ENCODE measurements at regions not wholly inside any gene's neighbourhood (a gene's known extent, or its start where the extent isn't known, plus 50 kb on each side); places are given as distances from the start of the nearest gene placed in this dataset.

DNA sequence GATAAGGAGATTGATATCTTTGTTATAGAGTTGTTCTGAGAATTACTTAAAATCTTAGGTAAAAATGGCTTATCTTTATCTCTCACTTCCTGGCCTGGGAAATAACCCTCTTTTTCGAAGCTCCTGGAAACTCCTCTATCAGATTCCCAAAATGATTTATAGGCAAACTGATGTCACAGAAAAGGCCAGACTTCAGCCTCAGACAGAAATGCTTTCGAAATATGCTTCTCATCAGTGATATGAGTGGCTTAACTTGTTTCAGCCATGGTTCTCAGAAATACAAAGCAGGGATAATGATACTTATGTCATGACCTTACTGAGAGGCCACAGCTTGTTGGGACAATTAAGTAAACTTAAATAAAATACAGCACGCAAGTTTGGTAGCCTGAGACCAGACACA, 85.3 kb upstream of the HS3ST1 start:
- ATAC-seq (no peak), DNase-seq (no peak)
- Mint-ChIP-seq H3K27ac (no peak overlapping the region), H3K4me1 (no peaks in the 10 kb centered on the region), H3K4me3 (no peak overlapping the region), H3K9me3 (no peaks in the 10 kb centered on the region), H3K27me3 (peaks cover 18% of the 10 kb centered on the region)

DNA sequence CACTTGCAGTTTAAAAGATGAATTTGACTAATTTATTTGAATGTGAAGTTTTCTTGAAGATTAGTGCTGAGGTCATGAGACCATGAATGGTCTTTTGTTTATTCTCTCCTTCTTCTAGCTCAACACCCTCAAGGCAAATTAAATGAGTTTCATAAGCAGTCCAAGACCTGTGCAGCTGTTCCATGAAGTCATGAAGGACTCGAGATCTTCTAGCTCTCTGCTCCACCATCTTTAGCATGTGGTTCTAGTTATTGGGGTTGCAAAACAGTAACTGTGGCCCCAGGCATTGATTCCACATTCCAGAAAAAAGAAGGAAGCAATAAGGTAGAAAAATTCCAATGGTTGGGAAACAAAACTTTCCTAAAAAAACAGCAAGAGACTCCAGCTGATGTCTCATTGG, 84.2 kb upstream of the HS3ST1 start:
- no peaks in the 10 kb centered on the region for H3K4me1 Mint-ChIP-seq
- no peaks in the 10 kb centered on the region for H3K9me3 Mint-ChIP-seq
- no peak overlapping the region for H3K27ac Mint-ChIP-seq
- ATAC-seq (no peak), DNase-seq (no peak)
- H3K27me3 Mint-ChIP-seq: peaks cover 18% of the 10 kb centered on the region
- no peak overlapping the region for H3K4me3 Mint-ChIP-seq

GRCh38 chr4:11511321-11511720, 82.6 kb upstream of the HS3ST1 start:
- Mint-ChIP-seq H3K9me3 (peaks cover 0 to 7% of the 10 kb centered on the region in 2 donors), H3K27ac (no peak overlapping the region), H3K4me3 (no peak overlapping the region), H3K4me1 (peaks cover 5% of the 10 kb centered on the region), H3K27me3 (peaks cover 18% of the 10 kb centered on the region)
- ATAC-seq (no peak), DNase-seq (no peak)

- H3K4me1 Mint-ChIP-seq: peaks cover 21% of the 10 kb centered on the region
- H3K27ac Mint-ChIP-seq: no peak overlapping the region
- DNase-seq: no peak
These were observed 79.2 kb upstream of the HS3ST1 start for GRCh38 chr4:11507920-11508319.

DNA sequence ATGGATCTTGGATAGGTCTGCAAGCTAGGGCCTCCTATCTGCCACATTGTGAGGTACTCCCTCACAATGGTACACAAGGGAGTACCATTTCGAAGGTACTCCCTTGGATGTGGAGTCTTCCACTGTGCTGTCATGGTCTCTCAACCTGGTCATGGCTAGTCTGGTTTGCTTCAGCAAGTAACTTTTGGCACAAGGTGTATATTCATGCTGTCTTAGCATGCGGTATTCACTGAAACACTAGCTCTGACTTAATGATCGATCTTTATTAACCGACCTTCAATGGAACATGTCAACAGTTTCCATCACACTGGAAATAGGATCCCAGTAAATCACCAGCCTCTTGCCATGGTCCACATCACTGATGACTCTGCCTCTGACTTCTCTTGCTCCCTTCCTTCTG, 77.5 kb upstream of the HS3ST1 start:
- H3K4me1 Mint-ChIP-seq: peaks cover 21% of the 10 kb centered on the region
- no peak overlapping the region for H3K27ac Mint-ChIP-seq
- DNase-seq (no peak), ATAC-seq (no peak)
- no peak overlapping the region for H3K4me3 Mint-ChIP-seq
- no peaks in the 10 kb centered on the region for H3K27me3 Mint-ChIP-seq
- peaks cover 5 to 8% of the 10 kb centered on the region in 2 donors for H3K9me3 Mint-ChIP-seq

More at GRCh38 chr4:11507920-11508319, 79.2 kb upstream of the HS3ST1 start:
- Mint-ChIP-seq H3K4me3 (no peak overlapping the region), H3K9me3 (peaks cover 0 to 8% of the 10 kb centered on the region in 2 donors), H3K27me3 (peaks cover 10% of the 10 kb centered on the region)
- no peak for ATAC-seq

- peak in 1 of 2 donors; percentile 19 for DNase-seq
- Mint-ChIP-seq H3K4me3 (peak overlapping the region in 1 of 2 donors; percentile 48), H3K27ac (no peak overlapping the region), H3K27me3 (no peaks in the 10 kb centered on the region), H3K9me3 (peaks cover 5 to 8% of the 10 kb centered on the region in 2 donors), H3K4me1 (peaks cover 21% of the 10 kb centered on the region)
- ATAC-seq: peak; percentile 93
These were observed 76.7 kb upstream of the HS3ST1 start for GRCh38 chr4:11505221-11505971.

DNA sequence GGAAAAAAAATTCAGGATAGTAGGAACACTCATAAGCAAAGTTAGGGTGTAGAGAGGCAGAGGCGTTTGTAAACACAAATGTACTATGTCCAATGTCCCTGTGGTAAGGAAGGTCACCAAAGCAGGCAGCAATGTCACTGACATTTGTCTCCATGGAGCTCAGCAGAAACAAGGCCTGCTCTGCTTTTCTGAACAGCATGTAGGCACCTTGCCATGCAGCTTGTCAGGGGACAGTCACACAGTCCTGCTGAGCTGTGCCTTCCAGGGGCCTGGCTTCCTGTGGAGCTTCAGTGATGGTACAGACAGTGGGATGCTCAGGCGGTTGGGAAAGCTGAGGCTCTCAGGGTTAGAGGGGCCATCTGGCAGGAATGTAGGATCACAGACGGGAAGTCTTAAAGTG, 74.5 kb upstream of the HS3ST1 start:
- Mint-ChIP-seq H3K27ac (peak overlapping the region in 1 of 2 donors; percentile 68), H3K4me3 (no peak overlapping the region), H3K9me3 (peaks cover 5 to 10% of the 10 kb centered on the region in 2 donors)

GRCh38 chr4:11497972-11498371, 69.3 kb upstream of the HS3ST1 start:
- no peak overlapping the region for H3K27ac Mint-ChIP-seq
- H3K4me3 Mint-ChIP-seq: no peak overlapping the region
- peaks cover 13% of the 10 kb centered on the region for H3K4me1 Mint-ChIP-seq
- peaks cover 7 to 8% of the 10 kb centered on the region in 2 donors for H3K9me3 Mint-ChIP-seq
- ATAC-seq (no peak), DNase-seq (no peak)
- H3K27me3 Mint-ChIP-seq: no peaks in the 10 kb centered on the region

More for the DNA sequence above, 74.5 kb upstream of the HS3ST1 start:
- ATAC-seq: no peak
- no peak for DNase-seq
- Mint-ChIP-seq H3K27me3 (no peaks in the 10 kb centered on the region), H3K4me1 (peaks cover 21% of the 10 kb centered on the region)

- Mint-ChIP-seq H3K9me3 (peaks cover 7 to 8% of the 10 kb centered on the region in 2 donors), H3K4me3 (no peak overlapping the region), H3K27ac (no peak overlapping the region), H3K27me3 (no peaks in the 10 kb centered on the region), H3K4me1 (peaks cover 13% of the 10 kb centered on the region)
- ATAC-seq: no peak
- DNase-seq: no peak
These were observed 68.6 kb upstream of the HS3ST1 start for GRCh38 chr4:11497212-11497806.

- Mint-ChIP-seq H3K27me3 (no peaks in the 10 kb centered on the region), H3K4me3 (no peak overlapping the region), H3K9me3 (peaks cover 4 to 7% of the 10 kb centered on the region in 2 donors), H3K4me1 (peaks cover 13% of the 10 kb centered on the region), H3K27ac (peak overlapping the region in 1 of 2 donors; percentile 50)
- DNase-seq (no peak), ATAC-seq (no peak)
These were observed 67.7 kb upstream of the HS3ST1 start for GRCh38 chr4:11496351-11496829.

GRCh38 chr4:11495818-11496217, 67.1 kb upstream of the HS3ST1 start:
- Mint-ChIP-seq H3K4me3 (no peak overlapping the region), H3K9me3 (peaks cover 4 to 7% of the 10 kb centered on the region in 2 donors), H3K27me3 (no peaks in the 10 kb centered on the region), H3K4me1 (peaks cover 13% of the 10 kb centered on the region), H3K27ac (no peak overlapping the region)
- ATAC-seq (no peak), DNase-seq (no peak)

DNA sequence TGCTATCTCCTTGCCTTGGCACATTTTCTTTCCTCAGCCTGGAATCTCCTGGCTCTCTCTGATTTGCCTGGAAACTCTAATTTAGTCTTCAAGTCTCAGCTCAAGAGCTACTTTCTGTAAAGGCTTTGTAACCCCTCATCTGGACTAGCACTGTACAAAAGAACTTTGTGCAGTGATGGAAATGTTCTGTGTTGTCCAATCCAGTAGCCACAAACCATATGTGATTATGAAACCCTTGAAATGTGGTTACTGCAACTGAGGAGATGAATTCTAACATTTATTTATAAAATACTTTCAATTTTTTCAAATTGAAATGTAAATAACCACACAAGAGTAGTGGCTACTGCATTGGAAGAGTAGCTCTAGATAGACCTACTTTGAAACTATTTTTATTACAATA, 66.6 kb upstream of the HS3ST1 start:
- Mint-ChIP-seq H3K4me3 (no peak overlapping the region), H3K27ac (no peak overlapping the region), H3K9me3 (peaks cover 4 to 7% of the 10 kb centered on the region in 2 donors), H3K27me3 (no peaks in the 10 kb centered on the region), H3K4me1 (peaks cover 13% of the 10 kb centered on the region)
- no peak for DNase-seq
- ATAC-seq: no peak

- no peaks in the 10 kb centered on the region for H3K27me3 Mint-ChIP-seq
- DNase-seq (no peak), ATAC-seq (no peak)
- H3K4me1 Mint-ChIP-seq: peaks cover 17% of the 10 kb centered on the region
- H3K9me3 Mint-ChIP-seq: peaks cover 4 to 7% of the 10 kb centered on the region in 2 donors
- no peak overlapping the region for H3K4me3 Mint-ChIP-seq
- H3K27ac Mint-ChIP-seq: no peak overlapping the region
These were observed 65.5 kb upstream of the HS3ST1 start for GRCh38 chr4:11494232-11494631.

GRCh38 chr4:11489453-11490083, 60.9 kb upstream of the HS3ST1 start:
- peak; percentile 48 for ATAC-seq
- no peak for DNase-seq
- Mint-ChIP-seq H3K27me3 (no peaks in the 10 kb centered on the region), H3K27ac (no peak overlapping the region), H3K4me3 (no peak overlapping the region), H3K9me3 (peaks cover 4 to 8% of the 10 kb centered on the region in 2 donors), H3K4me1 (peaks cover 21% of the 10 kb centered on the region)

GRCh38 chr4:11488657-11489452, 60.2 kb upstream of the HS3ST1 start:
- Mint-ChIP-seq H3K9me3 (peaks cover 6 to 8% of the 10 kb centered on the region in 2 donors), H3K27ac (no peak overlapping the region), H3K27me3 (no peaks in the 10 kb centered on the region), H3K4me3 (no peak overlapping the region), H3K4me1 (peaks cover 21% of the 10 kb centered on the region)
- no peak for DNase-seq
- no peak for ATAC-seq

All from stimulated activated naive CD8-positive, alpha-beta T cell treated with anti-CD3 and anti-CD28 coated beads, Interleukin-15, amount 100 ng/mL, for 72 hours (primary cell).